ENCODE measurements at regions not wholly inside any gene's neighbourhood (a gene's known extent, or its start where the extent isn't known, plus 50 kb on each side); places are given as distances from the start of the nearest gene placed in this dataset.
"Not testable (repeated sequence)": the region's sequence is repeated elsewhere in the genome, so short reads cannot be mapped to it uniquely, and the experiment has no call there.

GRCh38 chr7:82602066-82602465, 158.5 kb upstream of the CACNA2D1 start:
- DNase-seq, result no peak
- no peaks in the 10 kb centered on the region for H3K27me3 ChIP-seq
- no peak overlapping the region for H3K4me3 ChIP-seq
- no peaks in the 10 kb centered on the region for H3K4me1 ChIP-seq
- intact Hi-C loops (cut with DNase I; ENCODE audit: low total_unique reads), result no loop called here
- H3K36me3 ChIP-seq, result no peaks in the 10 kb centered on the region
- no peak overlapping the region for H3K27ac ChIP-seq
- no peaks in the 10 kb centered on the region for H3K9me3 ChIP-seq
- TF ChIP-seq CTCF (IDR thresholded peaks at IDR 0.05) (no peak), POLR2A (IDR thresholded peaks at IDR 0.05) (no peak)

- TF ChIP-seq POLR2A (IDR thresholded peaks at IDR 0.05) (no peak), CTCF (IDR thresholded peaks at IDR 0.05) (no peak)
- DNase-seq, result no peak
- no peaks in the 10 kb centered on the region for H3K9me3 ChIP-seq
- H3K4me1 ChIP-seq, result no peaks in the 10 kb centered on the region
- no peaks in the 10 kb centered on the region for H3K36me3 ChIP-seq
- no peak overlapping the region for H3K4me3 ChIP-seq
- no peaks in the 10 kb centered on the region for H3K27me3 ChIP-seq
- intact Hi-C loops (cut with DNase I; ENCODE audit: low total_unique reads), result no loop called here
- no peak overlapping the region for H3K27ac ChIP-seq
Measured at GRCh38 chr7:82600531-82600930, 157.0 kb upstream of the CACNA2D1 start.

- intact Hi-C loops (cut with DNase I; ENCODE audit: low total_unique reads), result no loop called here
- DNase-seq, result no peak
- Histone ChIP-seq H3K4me1 (no peaks in the 10 kb centered on the region), H3K36me3 (no peaks in the 10 kb centered on the region), H3K27ac (no peak overlapping the region), H3K27me3 (no peaks in the 10 kb centered on the region), H3K4me3 (no peak overlapping the region), H3K9me3 (no peaks in the 10 kb centered on the region)
- TF ChIP-seq POLR2A (IDR thresholded peaks at IDR 0.05), result no peak
- no peak for TF ChIP-seq CTCF (IDR thresholded peaks at IDR 0.05)
Measured at GRCh38 chr7:82599895-82600294, 156.3 kb upstream of the CACNA2D1 start.

GRCh38 chr7:82598958-82599357, 155.4 kb upstream of the CACNA2D1 start:
- DNase-seq, result no peak
- Histone ChIP-seq H3K4me1 (no peaks in the 10 kb centered on the region), H3K4me3 (no peak overlapping the region), H3K27me3 (no peaks in the 10 kb centered on the region), H3K27ac (no peak overlapping the region), H3K36me3 (no peaks in the 10 kb centered on the region), H3K9me3 (no peaks in the 10 kb centered on the region)
- intact Hi-C loops (cut with DNase I; ENCODE audit: low total_unique reads), result no loop called here
- TF ChIP-seq POLR2A (IDR thresholded peaks at IDR 0.05) (no peak), CTCF (IDR thresholded peaks at IDR 0.05) (no peak)

GRCh38 chr7:82595795-82596194, 152.2 kb upstream of the CACNA2D1 start:
- DNase-seq; H3K4me1 ChIP-seq; H3K36me3 ChIP-seq; H3K9me3 ChIP-seq; H3K4me3 ChIP-seq; intact Hi-C loops (cut with DNase I; ENCODE audit: low total_unique reads); H3K27me3 ChIP-seq; H3K27ac ChIP-seq: not testable (repeated sequence)

- TF ChIP-seq CTCF (IDR thresholded peaks at IDR 0.05), result no peak
- TF ChIP-seq POLR2A (IDR thresholded peaks at IDR 0.05), result no peak
- H3K4me1 ChIP-seq, result no peaks in the 10 kb centered on the region
Measured at GRCh38 chr7:82595176-82595575, 151.6 kb upstream of the CACNA2D1 start.

More at GRCh38 chr7:82595176-82595575, 151.6 kb upstream of the CACNA2D1 start:
- H3K4me3 ChIP-seq, result no peak overlapping the region
- no peaks in the 10 kb centered on the region for H3K36me3 ChIP-seq
- H3K27me3 ChIP-seq, result no peaks in the 10 kb centered on the region
- DNase-seq, result no peak
- intact Hi-C loops (cut with DNase I; ENCODE audit: low total_unique reads), result no loop called here
- H3K9me3 ChIP-seq, result no peaks in the 10 kb centered on the region
- H3K27ac ChIP-seq, result no peak overlapping the region

Measured in uterus (tissue), 3 donors.